Activated CD4-positive, CD25-positive, alpha-beta regulatory T cell (primary cell): ENCODE measurements at regions not wholly inside any gene's neighbourhood (a gene's known extent, or its start where the extent isn't known, plus 50 kb on each side); places are given as distances from the start of the nearest gene placed in this dataset.

Source experiments
- DNase-seq, 4 experiments: peaks; one replicate each; lab custom pipeline; 2025; lab: John Stamatoyannopoulos, UW

DNA sequence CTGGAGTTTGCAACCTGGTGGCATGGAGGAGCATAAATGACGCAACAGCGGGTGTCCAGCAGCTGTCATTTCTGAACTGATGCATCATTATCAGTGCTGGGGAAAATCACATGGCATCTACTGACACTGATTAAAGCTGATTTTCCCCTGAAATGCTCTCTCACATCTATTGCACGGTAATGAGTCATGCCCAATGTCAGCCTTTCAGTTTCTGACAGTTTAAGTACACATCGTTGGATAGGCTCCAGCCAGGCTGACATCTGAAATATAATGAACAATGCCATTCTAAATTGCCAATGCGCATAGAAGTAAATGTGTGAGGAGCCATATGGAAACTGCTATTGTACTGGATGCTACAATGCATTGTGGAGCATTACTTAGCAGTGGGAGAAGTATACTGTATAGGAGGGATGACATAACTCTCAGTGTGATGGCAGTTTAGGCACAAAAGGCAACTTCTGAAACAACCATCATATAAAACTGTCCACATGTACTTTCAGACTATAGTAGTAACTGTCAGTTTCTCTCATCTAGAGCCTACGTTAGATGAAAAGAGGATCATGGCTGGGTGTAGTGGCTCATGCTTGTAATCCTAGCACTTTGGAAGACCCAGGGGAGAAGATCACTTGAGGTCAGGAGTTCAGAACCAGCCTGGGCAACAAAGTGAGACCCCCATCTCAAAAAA lies 389.3 kb upstream of the DMAC1 start:
- DNase-seq = no peak

DNA sequence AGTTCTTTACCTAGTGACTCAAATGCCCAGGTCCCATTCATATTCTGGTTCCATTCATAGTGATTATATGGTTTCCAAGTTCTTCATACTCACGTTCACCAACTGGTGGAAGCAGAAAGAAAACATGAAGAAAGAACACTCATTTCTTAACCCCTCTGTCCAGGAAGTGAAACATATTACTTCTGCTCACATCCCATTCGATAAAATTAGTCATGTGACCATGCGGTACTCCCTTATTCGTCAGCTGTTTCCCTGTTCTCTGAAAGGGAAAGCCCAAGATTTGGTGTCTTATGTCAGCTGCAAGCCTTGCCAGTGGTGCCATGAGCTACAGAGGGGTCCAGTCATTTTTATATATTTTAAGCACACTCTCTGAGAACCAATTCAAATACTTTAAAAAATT lies 387.0 kb upstream of the DMAC1 start:
- no peak for DNase-seq

GRCh38 chr9:8183618-8184017 lies 384.0 kb upstream of the DMAC1 start:
- DNase-seq = no peak

- DNase-seq = no peak
Measured at GRCh38 chr9:8179381-8180053, 379.9 kb upstream of the DMAC1 start.

DNA sequence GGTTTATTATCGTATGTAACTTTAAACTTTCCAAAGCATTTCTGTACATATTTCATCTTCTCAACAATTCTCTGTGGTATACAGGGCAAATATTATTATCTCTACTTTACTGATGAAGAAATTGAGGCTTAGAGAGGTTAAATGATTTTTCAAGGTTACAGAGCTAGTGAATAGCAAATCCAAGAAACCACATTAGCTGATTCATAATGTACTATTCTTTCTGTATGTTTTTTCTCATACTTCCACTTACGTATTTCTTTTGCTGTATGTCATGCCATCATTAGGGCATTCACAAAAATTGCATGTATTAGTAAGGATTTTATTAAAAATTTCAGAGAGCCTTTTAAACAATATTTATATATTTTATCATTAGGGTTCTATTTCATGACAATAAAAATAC lies 372.4 kb upstream of the DMAC1 start:
- DNase-seq = no peak

GRCh38 chr9:8168916-8169438 lies 369.4 kb upstream of the DMAC1 start:
- no peak for DNase-seq

- DNase-seq = no peak
Measured at GRCh38 chr9:8160787-8161186, 361.2 kb upstream of the DMAC1 start.

DNA sequence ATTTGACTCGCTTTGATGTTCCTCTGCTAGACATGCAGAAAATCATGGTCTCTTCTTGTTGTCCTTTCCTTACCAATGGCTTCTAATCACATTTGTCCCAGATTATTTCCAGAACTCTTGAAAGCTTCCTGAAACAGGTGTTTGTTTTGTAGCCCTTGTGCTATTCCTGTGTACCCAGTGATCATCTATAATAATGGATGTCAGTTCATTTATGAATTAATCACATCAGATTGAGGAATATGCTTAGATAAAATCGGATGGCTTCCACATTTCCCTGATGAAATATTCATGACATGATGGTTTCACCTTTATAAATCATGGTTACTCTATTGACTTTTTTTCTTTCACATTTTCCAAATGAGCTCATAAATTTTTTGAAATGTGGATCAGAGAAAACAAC lies 359.0 kb upstream of the DMAC1 start:
- no peak for DNase-seq

- no peak for DNase-seq
Measured at GRCh38 chr9:8157683-8158324, 358.2 kb upstream of the DMAC1 start.

DNA sequence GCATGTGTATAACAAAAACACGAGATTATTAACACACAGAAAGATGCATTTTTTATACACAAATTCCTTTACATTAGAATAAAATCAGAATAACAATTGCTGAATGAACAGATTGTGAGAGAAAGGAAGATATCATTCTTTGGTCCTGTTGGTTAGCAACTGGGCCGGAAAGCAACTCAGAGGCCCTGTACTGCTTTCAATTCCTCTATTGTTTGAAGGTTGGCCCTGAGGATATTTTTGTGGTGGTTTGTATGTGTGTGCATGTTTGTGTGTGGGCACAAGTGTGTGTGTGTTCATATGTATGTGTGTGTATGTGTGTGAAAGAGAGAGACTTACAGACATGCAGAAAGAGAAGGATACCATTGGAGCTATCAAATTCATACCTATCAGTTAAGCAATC lies 356.8 kb upstream of the DMAC1 start:
- DNase-seq = no peak

GRCh38 chr9:8155706-8156105 lies 356.1 kb upstream of the DMAC1 start:
- DNase-seq = no peak

- no peak for DNase-seq
Measured at GRCh38 chr9:8143677-8144076, 344.1 kb upstream of the DMAC1 start.

- no peak for DNase-seq
Measured at GRCh38 chr9:8140557-8140956, 341.0 kb upstream of the DMAC1 start.

DNA sequence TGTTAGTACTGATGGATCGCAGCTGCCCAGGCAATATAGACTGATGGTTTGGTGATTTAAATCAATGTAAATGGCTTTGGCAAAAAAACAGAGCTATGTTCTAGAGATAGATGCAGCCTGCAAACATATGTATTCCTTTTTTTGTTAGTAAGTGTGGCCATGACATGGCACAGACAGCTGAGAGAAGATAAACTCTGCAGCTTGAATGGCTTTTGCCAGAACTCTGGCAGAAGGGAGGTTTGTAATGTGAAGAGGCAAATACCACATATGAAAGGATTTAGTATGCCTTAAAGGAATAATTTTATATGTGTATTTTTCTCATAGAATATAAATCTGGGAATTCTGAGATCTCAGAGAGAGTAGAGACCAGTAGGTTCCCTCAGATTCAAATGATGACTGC lies 340.2 kb upstream of the DMAC1 start:
- DNase-seq = no peak

GRCh38 chr9:8136477-8136876 lies 336.9 kb upstream of the DMAC1 start:
- no peak for DNase-seq

DNA sequence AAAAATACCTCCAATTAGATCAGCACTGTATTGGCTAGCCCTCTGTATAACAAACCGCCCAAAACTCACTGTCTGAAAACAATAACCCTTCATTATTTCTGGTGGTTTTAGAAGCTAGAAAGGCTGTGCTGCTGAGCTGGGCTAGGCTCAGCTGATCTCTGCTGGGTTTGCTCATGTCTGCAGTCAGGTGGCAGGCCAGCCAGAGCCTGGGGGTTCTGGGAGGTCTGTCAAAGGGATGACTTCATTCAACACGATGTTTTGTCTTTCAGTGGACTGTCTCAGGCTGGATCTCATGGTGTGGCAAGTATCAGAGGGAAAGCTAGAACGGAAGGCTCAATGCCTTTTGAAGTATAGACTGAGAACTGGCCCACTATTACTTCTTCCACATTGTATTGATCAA lies 335.1 kb upstream of the DMAC1 start:
- DNase-seq = no peak

DNA sequence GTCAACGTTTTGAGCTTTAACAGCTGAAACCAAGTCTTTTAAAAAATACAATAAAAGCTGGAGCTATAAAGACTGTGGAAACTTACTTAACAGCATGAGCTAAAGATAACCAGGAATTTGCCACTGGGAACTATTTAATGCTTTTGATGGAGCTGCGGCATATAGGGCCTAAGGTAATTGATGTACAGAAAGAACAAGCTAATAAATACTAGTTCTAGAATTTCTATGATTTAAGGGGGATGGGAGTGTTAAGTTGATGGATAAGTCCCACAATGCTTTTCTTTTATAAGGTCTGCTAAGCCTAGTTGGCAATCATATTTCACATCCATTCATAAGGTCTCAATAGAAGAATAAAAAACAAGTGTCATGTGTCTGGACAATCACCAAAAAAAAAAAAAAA lies 334.0 kb upstream of the DMAC1 start:
- DNase-seq = no peak

- DNase-seq = no peak
Measured at GRCh38 chr9:8115570-8115969, 316.0 kb upstream of the DMAC1 start.

GRCh38 chr9:8114826-8115225 lies 315.2 kb upstream of the DMAC1 start:
- no peak for DNase-seq

- DNase-seq = no peak
Measured at GRCh38 chr9:8106362-8106761, 306.8 kb upstream of the DMAC1 start.

GRCh38 chr9:8101607-8102006 lies 302.0 kb upstream of the DMAC1 start:
- DNase-seq = no peak

GRCh38 chr9:8096091-8096490 lies 296.5 kb upstream of the DMAC1 start:
- DNase-seq = no peak

DNA sequence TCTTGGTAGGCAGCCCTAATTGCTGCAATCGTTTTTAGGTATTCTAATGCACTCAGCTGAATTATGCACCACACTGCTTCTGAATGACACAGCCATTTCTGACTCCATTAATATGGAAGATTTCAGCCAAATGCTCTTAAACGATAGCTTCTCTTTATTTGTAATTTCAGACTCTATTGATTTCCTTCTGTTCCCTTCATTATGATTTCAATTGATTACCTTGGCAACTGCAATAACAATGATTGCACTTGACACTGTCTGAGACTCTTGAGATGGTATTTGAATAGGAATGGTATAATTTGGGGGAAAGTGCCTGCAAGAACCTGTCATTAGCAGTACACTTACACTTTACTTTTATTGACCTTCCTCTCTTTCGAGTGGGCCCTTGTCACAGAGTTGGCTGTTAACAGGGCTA lies 296.1 kb upstream of the DMAC1 start:
- DNase-seq = no peak
